Neural progenitor cell (in vitro differentiated cells): ENCODE measurements at regions not wholly inside any gene's neighbourhood (a gene's known extent, or its start where the extent isn't known, plus 50 kb on each side); places are given as distances from the start of the nearest gene placed in this dataset.

Experiments used
- DNase-seq: peaks from one replicate; pipeline ENCODE4 v3.0.0-alpha.2; 2016; ENCODE audit warnings: low spot score
- H2AFZ ChIP-seq: fragments of 200-600 bp; sonication (generic); replicated peaks from 2 replicates; pipeline ENCODE4 v1.6.1; 2016; ENCODE audit warnings: antibody characterized with exemption
- H3F3A ChIP-seq: fragments of 200-600 bp; sonication (generic); 2 replicates; pipeline ENCODE4 v1.6.1; 2016; ENCODE audit warnings: antibody characterized with exemption, low read depth
- H3K27ac ChIP-seq: fragments of 200-600 bp; sonication (generic); 2 replicates; pipeline ENCODE4 v1.5.1; 2016; ENCODE audit warnings: mild to moderate bottlenecking
- H3K27me3 ChIP-seq: fragments of 200-600 bp; sonication (generic); 2 replicates; pipeline ENCODE4 v1.6.1; 2016; ENCODE audit warnings: mild to moderate bottlenecking, moderate library complexity
- H3K36me3 ChIP-seq: fragments of 200-600 bp; sonication (generic); 2 replicates; pipeline ENCODE4 v1.5.1; 2016
- H3K4me1 ChIP-seq: fragments of 200-600 bp; sonication (generic); 2 replicates; pipeline ENCODE4 v1.6.1; 2016; ENCODE audit warnings: mixed run types
- H3K4me2 ChIP-seq: fragments of 200-600 bp; sonication (generic); 2 replicates; pipeline ENCODE4 v1.6.1; 2016
- H3K4me3 ChIP-seq: fragments of 200-600 bp; sonication (generic); 2 replicates; pipeline ENCODE4 v1.5.1; 2016
- H3K79me2 ChIP-seq: fragments of 200-600 bp; sonication (generic); 2 replicates; pipeline ENCODE4 v1.6.1; 2016; ENCODE audit warnings: low read depth
- H3K9ac ChIP-seq: fragments of 200-600 bp; sonication (generic); 2 replicates; pipeline ENCODE4 v1.6.1; 2016
- H3K9me3 ChIP-seq: fragments of 200-600 bp; sonication (generic); 2 replicates; pipeline ENCODE4 v1.5.1; 2016; ENCODE audit warnings: low read depth
- H4K20me1 ChIP-seq: fragments of 200-600 bp; sonication (generic); 2 replicates; pipeline ENCODE4 v1.6.1; 2016; ENCODE audit warnings: low read depth
- H3K27ac Mint-ChIP-seq: 3 replicates; pipeline ENCODE4 v1.8.0; 2021; ENCODE audit warnings: mixed read lengths
- H3K27me3 Mint-ChIP-seq: 2 replicates; pipeline ENCODE4 v1.8.0; 2022; ENCODE audit warnings: low read depth, mild to moderate bottlenecking, inconsistent platforms, moderate library complexity, mixed read lengths; ENCODE audit not compliant: insufficient read depth
- H3K36me3 Mint-ChIP-seq: 3 replicates; pipeline ENCODE4 v1.8.0; 2021; ENCODE audit warnings: mixed read lengths
- H3K4me1 Mint-ChIP-seq: 3 replicates; pipeline ENCODE4 v1.8.0; 2021; ENCODE audit warnings: mixed read lengths
- H3K4me3 Mint-ChIP-seq: 3 replicates; pipeline ENCODE4 v1.8.0; 2021; ENCODE audit warnings: mild to moderate bottlenecking, moderate library complexity, mixed read lengths
- H3K9me3 Mint-ChIP-seq: 3 replicates; pipeline ENCODE4 v1.8.0; 2020; ENCODE audit warnings: mixed read lengths
- EZH2 ChIP-seq: fragments of 200-600 bp; sonication (generic); IDR thresholded peaks from 2 replicates; pipeline ENCODE4 v1.6.1; 2017; ENCODE audit warnings: antibody characterized with exemption, mild to moderate bottlenecking, moderate library complexity
- EZH2phosphoT487 ChIP-seq: fragments of 200-600 bp; sonication (generic); IDR thresholded peaks from 2 replicates; pipeline ENCODE4 v1.6.1; 2017; ENCODE audit warnings: antibody characterized with exemption
- TF ChIP-seq, protein P1 (sequence below): fragments of 200-600 bp; sonication (generic); IDR thresholded peaks from 2 replicates; pipeline ENCODE4 v1.5.1; 2017; ENCODE audit warnings: antibody characterized with exemption, mild to moderate bottlenecking

- no peaks in the 10 kb centered on the region for H3K27me3 ChIP-seq
- TF ChIP-seq EZH2phosphoT487 (no peak), EZH2 (no peak)
- TF ChIP-seq, protein P1, sequence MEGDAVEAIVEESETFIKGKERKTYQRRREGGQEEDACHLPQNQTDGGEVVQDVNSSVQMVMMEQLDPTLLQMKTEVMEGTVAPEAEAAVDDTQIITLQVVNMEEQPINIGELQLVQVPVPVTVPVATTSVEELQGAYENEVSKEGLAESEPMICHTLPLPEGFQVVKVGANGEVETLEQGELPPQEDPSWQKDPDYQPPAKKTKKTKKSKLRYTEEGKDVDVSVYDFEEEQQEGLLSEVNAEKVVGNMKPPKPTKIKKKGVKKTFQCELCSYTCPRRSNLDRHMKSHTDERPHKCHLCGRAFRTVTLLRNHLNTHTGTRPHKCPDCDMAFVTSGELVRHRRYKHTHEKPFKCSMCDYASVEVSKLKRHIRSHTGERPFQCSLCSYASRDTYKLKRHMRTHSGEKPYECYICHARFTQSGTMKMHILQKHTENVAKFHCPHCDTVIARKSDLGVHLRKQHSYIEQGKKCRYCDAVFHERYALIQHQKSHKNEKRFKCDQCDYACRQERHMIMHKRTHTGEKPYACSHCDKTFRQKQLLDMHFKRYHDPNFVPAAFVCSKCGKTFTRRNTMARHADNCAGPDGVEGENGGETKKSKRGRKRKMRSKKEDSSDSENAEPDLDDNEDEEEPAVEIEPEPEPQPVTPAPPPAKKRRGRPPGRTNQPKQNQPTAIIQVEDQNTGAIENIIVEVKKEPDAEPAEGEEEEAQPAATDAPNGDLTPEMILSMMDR: no peak
Measured at GRCh38 chr11:29214833-29215232, 802.0 kb downstream of the KCNA4 start.

GRCh38 chr11:29211202-29211601, 805.6 kb downstream of the KCNA4 start:
- no peak for TF ChIP-seq EZH2
- no peak for TF ChIP-seq EZH2phosphoT487
- TF ChIP-seq, protein P1: no peak
- no peak overlapping the region for H3K4me3 Mint-ChIP-seq
- no peaks in the 10 kb centered on the region for H3K9me3 Mint-ChIP-seq
- Histone ChIP-seq H3K4me3 (no peak overlapping the region), H3K36me3 (no peaks in the 10 kb centered on the region), H3K9ac (no peak overlapping the region), H3K79me2 (no peaks in the 10 kb centered on the region), H3K27ac (no peak overlapping the region), H2AFZ (no peak overlapping the region), H4K20me1 (no peaks in the 10 kb centered on the region), H3F3A (no peaks in the 10 kb centered on the region), H3K4me2 (no peak overlapping the region), H3K27me3 (no peaks in the 10 kb centered on the region), H3K4me1 (no peaks in the 10 kb centered on the region), H3K9me3 (no peaks in the 10 kb centered on the region)
- H3K27me3 Mint-ChIP-seq: peaks cover 2% of the 10 kb centered on the region
- no peak overlapping the region for H3K27ac Mint-ChIP-seq
- no peaks in the 10 kb centered on the region for H3K4me1 Mint-ChIP-seq
- no peaks in the 10 kb centered on the region for H3K36me3 Mint-ChIP-seq
- no peak for DNase-seq

More at GRCh38 chr11:29214833-29215232, 802.0 kb downstream of the KCNA4 start:
- no peak overlapping the region for H3K27ac Mint-ChIP-seq
- H3K36me3 Mint-ChIP-seq: no peaks in the 10 kb centered on the region
- Histone ChIP-seq H3K9ac (no peak overlapping the region), H4K20me1 (no peaks in the 10 kb centered on the region), H3F3A (no peaks in the 10 kb centered on the region), H3K4me1 (no peaks in the 10 kb centered on the region), H3K79me2 (no peaks in the 10 kb centered on the region), H3K4me3 (no peak overlapping the region), H3K27ac (no peak overlapping the region), H2AFZ (no peak overlapping the region), H3K4me2 (no peak overlapping the region), H3K9me3 (no peaks in the 10 kb centered on the region), H3K36me3 (no peaks in the 10 kb centered on the region)
- peaks cover 2% of the 10 kb centered on the region for H3K27me3 Mint-ChIP-seq
- no peak overlapping the region for H3K4me3 Mint-ChIP-seq
- H3K4me1 Mint-ChIP-seq: no peaks in the 10 kb centered on the region
- DNase-seq: no peak
- H3K9me3 Mint-ChIP-seq: peaks cover 2% of the 10 kb centered on the region

- Histone ChIP-seq H3K79me2 (no peaks in the 10 kb centered on the region), H3K4me3 (no peak overlapping the region), H3K27me3 (no peaks in the 10 kb centered on the region), H2AFZ (no peak overlapping the region), H3F3A (no peaks in the 10 kb centered on the region), H3K4me2 (no peak overlapping the region), H4K20me1 (no peaks in the 10 kb centered on the region), H3K27ac (no peak overlapping the region), H3K9ac (no peak overlapping the region), H3K9me3 (no peaks in the 10 kb centered on the region), H3K36me3 (no peaks in the 10 kb centered on the region), H3K4me1 (no peaks in the 10 kb centered on the region)
- H3K27ac Mint-ChIP-seq: no peak overlapping the region
- peaks cover 2% of the 10 kb centered on the region for H3K27me3 Mint-ChIP-seq
- no peaks in the 10 kb centered on the region for H3K36me3 Mint-ChIP-seq
- H3K4me3 Mint-ChIP-seq: no peak overlapping the region
- TF ChIP-seq, protein P1: no peak
- no peak for TF ChIP-seq EZH2
- TF ChIP-seq EZH2phosphoT487: no peak
- no peaks in the 10 kb centered on the region for H3K4me1 Mint-ChIP-seq
- DNase-seq: no peak
- no peaks in the 10 kb centered on the region for H3K9me3 Mint-ChIP-seq
Measured at GRCh38 chr11:29210426-29210825, 806.4 kb downstream of the KCNA4 start.
